GM12875 (cell line): ENCODE measurements at regions not wholly inside any gene's neighbourhood (a gene's known extent, or its start where the extent isn't known, plus 50 kb on each side); places are given as distances from the start of the nearest gene placed in this dataset.
"Not testable (repeated sequence)": the region's sequence is repeated elsewhere in the genome, so short reads cannot be mapped to it uniquely, and the experiment has no call there.

Source experiments
- H3K4me3 ChIP-seq: one replicate; pipeline ENCODE4 v1.5.1; 2011; ENCODE audit warnings: low read depth, low read length, control low read depth
- TF ChIP-seq, protein P1 (sequence below): IDR thresholded peaks from 2 replicates; pipeline ENCODE4 v1.5.1; 2011; ENCODE audit warnings: low read depth, mild to moderate bottlenecking, control low read depth, inconsistent platforms, low read length, moderate library complexity, borderline replicate concordance; ENCODE audit not compliant: insufficient read depth

DNA sequence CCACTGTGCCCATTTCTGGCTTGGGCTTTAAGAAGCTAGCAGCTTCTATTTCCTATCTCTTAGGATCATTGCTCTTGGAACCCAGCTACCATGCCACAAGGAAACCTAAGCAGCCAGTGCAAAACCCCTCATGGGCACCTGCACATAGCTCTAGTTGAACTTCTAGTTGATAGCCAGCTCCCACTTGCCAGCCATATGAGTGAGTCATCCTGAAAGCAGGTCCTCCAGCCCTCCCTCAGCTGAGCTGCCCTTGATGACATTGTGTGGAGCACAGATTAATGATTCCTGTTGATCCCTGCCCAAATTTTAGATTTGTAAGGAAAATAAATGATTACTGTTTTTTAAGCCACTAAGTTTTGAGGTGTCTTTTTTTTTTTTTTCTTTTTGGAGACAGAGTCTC lies 234.2 kb upstream of the FBXO33 start:
- TF ChIP-seq, protein P1, sequence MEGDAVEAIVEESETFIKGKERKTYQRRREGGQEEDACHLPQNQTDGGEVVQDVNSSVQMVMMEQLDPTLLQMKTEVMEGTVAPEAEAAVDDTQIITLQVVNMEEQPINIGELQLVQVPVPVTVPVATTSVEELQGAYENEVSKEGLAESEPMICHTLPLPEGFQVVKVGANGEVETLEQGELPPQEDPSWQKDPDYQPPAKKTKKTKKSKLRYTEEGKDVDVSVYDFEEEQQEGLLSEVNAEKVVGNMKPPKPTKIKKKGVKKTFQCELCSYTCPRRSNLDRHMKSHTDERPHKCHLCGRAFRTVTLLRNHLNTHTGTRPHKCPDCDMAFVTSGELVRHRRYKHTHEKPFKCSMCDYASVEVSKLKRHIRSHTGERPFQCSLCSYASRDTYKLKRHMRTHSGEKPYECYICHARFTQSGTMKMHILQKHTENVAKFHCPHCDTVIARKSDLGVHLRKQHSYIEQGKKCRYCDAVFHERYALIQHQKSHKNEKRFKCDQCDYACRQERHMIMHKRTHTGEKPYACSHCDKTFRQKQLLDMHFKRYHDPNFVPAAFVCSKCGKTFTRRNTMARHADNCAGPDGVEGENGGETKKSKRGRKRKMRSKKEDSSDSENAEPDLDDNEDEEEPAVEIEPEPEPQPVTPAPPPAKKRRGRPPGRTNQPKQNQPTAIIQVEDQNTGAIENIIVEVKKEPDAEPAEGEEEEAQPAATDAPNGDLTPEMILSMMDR = no peak
- H3K4me3 ChIP-seq = no peak overlapping the region

DNA sequence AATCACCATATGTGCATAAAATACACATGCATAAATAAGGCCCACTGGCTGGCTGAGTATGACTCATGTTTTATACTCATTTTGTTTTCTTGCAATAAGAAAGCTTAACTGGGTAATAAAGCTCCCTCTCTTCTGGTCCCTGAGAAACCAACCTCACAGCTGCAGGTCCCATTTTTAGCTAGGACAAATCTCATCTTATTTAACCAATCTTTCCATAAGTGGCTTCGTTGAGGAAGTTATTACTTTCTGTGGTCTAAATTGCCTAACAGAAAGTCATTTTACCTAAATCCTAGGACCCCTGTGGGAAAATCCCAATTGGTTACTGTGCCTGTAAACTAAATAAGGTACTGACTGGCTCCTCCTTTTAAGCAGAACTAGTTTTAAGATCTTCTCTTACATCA lies 232.8 kb upstream of the FBXO33 start:
- TF ChIP-seq, protein P1 = no peak
- no peak overlapping the region for H3K4me3 ChIP-seq

DNA sequence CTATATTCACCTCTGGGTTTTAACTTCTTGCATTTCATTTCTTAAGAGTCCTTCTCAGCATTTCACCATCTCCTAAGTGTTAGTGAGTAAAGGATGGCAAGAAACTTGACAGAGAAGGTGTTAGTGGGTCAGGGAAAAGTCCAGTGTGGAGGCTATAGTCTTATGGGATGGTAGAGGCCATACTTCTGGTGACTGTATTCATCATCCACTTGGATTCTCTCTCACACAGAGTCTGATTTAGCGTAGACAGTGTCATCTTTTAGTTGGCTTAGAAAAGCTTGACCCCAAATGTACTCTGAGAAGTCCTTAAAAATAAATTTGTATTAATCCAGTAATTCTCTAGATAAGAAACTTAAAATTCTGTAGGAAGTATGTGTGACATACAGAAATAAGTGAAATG lies 232.4 kb upstream of the FBXO33 start:
- TF ChIP-seq, protein P1 = no peak
- no peak overlapping the region for H3K4me3 ChIP-seq

DNA sequence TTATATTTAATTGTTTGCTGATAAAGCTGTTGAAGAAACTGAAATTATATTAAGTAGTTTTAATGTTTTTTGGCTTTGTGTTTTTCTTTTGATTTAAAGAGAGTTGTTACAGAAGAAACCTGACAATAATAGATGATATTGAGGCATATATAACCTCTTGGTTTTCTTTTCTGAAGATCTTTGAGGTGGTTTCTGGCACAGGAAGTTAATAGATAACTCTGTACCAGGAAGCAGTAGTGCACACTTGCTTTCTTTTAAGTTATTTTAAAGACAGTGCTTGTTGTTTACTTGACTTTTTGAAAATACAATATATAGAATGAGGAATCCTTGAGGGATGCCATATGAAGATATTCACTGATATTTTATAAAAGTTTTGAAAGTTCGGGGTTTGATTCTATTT lies 209.0 kb upstream of the FBXO33 start:
- no peak overlapping the region for H3K4me3 ChIP-seq
- TF ChIP-seq, protein P1 = no peak

DNA sequence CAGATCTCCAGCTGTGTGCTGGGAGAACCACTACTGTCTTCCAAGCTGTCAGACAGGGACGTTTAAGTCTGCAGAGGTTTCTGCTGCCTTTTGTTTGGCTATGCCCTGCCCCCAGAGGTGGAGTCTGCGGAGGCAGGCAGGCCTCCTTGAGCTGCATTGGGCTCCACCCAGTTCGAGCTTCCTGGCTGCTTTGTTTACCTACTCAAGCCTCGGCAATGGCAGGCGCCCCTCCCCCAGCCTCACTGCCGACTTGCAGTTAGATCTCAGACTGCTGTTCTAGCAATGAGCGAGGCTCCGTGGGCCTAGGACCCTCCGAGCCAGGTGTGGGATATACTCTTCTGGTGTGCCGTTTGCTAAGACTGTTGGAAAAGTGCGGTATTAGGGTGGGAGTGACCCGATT lies 206.8 kb upstream of the FBXO33 start:
- not testable (repeated sequence) for H3K4me3 ChIP-seq

DNA sequence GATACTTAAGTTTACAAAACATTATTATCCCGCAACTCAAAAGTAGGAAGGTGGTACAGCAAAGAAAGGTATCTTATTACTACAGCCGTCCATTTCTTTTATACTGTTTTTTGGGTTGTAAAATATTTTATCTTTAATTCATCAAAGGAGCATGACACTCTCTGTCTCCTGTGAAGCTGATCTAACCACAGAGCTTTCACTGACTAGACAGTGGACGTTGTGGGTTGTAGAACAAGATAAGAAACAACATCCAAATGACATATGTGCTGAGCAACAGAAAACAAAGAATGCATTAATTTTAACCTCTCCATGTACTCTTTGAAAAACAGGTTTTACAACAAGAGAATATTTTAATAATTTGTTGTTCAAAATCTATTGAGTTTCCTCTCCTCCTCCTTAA lies 195.9 kb upstream of the FBXO33 start:
- TF ChIP-seq, protein P1 = no peak
- H3K4me3 ChIP-seq = no peak overlapping the region

DNA sequence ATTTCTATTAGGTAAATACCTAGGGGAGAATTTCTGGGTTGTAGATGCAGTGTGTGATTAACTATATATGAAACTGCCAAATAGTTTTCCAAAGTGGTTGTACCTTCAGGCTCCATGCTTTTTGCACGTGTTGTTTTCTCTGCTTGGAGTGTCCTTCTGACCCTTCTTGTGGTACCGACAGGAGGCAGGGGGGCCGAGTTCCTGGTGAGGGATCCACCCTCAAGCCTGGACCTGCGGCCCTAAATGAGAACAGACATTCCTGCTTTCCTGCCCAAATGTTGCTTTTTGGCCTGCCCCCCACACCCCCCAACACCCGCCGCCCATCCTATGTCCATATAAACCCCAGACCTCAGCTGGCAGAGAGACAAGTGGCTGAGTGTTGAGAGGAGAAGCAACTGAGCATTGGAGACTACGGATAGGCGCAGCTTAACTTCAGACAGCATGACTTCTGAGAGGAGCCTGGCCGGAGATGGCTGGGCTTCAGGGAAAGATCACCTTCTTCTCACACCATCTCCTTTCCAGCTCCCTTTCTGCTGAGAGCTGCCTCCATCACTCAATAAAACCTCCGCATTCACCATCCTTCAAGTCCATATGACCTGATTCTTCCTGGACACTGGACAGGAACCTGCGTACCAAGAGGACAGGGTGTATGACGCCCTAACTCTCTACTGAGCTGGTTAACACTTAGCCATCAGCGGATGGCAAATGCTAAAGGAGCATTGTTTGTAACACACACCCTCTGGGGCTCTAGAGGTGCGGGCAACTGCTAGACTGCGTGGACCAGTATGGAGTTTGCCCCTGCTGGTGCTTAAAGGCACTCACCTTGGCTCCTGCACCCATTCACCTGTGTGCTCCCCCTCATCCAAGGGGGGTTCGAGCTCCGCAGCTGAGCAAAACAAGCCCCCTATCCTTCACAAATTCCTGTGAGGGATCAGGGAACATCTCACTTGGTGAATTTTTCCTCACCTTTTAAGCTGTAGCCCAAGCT lies 194.7 kb upstream of the FBXO33 start:
- no peak overlapping the region for H3K4me3 ChIP-seq
- TF ChIP-seq, protein P1 = no peak
